Inferior parietal cortex (tissue), 1 donor: ENCODE measurements at regions not wholly inside any gene's neighbourhood (a gene's known extent, or its start where the extent isn't known, plus 50 kb on each side); places are given as distances from the start of the nearest gene placed in this dataset.
"Not testable (repeated sequence)": the region's sequence is repeated elsewhere in the genome, so short reads cannot be mapped to it uniquely, and the experiment has no call there.

Experiments
- DNase-seq: peaks from one replicate; pipeline ENCODE4 v3.0.0-alpha.2; 2016; ENCODE audit errors: extremely low spot score

DNA sequence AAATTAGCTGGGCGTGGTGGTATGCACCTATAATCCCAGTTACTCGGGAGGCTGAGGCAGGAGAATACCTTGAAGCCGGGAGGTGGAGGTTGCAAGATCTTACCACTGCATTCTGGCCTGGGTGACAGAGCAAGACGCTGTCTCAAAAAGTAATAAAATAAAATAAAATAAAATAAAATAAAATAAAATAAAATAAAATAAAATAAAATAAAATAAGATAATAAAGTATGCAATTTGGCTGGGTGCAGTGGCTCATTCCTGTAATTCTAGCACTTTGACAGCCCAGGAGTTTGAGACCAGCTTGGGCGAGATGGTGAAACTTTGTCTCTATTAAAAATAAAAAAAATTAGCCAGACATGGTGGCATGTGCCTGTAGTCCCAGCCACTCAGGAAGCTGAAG lies 85.6 kb upstream of the XPO1 start:
- no peak for DNase-seq

GRCh38 chr2:61620244-61621159 lies 82.3 kb upstream of the XPO1 start:
- DNase-seq = no peak

DNA sequence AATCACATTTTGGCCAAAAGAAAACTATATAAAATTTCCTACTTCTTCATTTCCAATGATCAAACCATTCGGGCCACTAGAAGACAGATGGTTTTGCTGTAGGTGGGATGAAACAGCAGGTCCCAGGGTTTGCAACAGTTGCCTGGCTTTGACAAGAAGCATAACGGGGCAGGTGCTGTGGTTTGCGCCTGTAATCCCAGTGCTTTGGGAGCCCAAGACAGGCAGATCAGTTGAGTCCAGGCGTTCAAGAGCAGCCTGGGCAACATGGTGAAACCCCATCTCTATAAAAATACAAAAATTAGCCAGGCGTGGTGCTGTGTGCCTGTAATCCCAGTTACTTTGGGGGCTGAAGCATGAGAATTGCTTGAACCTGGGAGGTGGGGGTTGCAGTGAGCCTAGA lies 81.4 kb upstream of the XPO1 start:
- DNase-seq = no peak

GRCh38 chr2:61617610-61618009 lies 79.5 kb upstream of the XPO1 start:
- no peak for DNase-seq

DNA sequence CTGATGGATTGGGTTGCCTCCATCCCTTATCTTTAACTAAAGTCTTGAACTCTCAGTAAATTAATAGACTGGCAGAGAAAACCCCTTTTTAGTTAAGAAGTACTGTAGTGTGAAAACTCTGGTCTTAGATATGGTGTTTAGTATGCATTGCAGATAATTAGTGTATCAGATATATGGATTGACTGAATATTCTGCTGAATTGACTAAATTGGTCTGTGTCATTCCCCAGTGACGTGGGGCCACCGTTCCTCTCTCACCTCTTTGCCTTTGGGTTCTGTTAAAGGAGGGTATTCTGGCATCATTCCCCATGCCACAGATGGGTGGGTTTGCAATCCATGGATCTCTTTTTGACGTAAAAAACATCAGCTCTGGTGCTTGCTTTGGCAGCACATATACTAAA lies 67.1 kb upstream of the XPO1 start:
- DNase-seq = no peak

- DNase-seq = no peak
Measured at GRCh38 chr2:61604433-61604832, 66.3 kb upstream of the XPO1 start.

GRCh38 chr2:61598515-61599156 lies 60.5 kb upstream of the XPO1 start:
- DNase-seq = not testable (repeated sequence)

DNA sequence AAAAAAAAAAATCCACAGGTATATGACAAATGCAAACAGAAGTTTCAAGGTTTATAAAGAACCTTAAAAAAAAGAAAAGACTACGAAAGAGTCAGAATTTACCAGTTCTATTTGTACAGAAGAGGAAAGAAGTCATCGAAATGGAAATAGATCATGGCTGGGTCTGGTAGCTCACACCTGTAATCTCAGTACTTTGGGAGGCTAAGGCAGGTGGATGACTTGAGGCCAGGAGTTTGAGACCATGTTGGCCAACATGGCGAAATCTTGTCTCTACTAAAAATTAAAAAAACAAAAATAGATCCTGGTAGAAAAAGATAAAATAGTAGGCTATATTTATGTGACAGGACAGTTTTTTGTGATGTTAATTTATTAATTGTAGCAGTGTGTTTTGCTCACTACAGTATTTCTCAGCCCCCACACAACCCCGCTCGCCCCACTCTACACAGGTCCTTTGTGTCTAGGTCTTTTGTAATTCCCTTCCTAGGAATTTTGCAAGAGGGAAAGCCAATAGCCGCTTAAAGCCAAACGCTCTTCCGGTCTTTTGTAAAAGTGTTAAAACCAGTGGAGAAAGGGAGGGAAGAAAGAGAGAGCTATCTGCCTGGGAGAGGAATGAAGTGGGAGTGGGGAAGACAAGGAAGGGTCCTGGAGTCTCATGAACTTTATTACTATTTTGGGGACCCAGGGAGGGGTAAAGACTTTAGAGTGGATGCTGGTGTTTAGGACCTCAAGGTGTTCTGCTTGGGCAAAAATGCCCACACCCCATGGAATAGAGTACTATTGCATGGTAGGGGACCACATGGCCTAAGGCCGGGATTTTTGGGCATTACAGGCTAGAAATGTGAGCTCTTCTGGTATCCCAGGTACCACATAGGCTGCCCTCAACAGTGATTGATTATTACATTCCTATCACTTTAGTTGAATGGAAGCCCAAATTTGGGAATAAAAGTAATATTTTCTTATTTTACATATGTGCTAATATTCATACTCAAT lies 59.4 kb upstream of the XPO1 start:
- DNase-seq = no peak

DNA sequence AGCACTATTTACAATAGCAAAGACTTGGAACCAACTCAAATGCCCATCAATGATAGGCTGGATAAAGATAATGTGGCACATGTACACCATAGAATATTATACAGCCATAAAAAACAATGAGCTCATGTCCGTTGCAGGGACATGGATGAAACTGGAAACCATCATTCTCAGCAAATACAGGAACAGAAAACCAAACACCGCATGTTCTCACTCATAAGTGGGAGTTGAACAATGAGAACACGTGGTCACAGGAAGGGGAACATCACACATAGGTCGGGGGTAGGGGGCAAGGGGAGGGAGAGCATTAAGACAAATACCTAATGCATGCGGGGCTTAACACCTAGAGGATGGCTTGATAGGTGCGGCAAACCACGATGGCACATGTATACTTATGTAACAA lies 56.0 kb upstream of the XPO1 start:
- DNase-seq = not testable (repeated sequence)

DNA sequence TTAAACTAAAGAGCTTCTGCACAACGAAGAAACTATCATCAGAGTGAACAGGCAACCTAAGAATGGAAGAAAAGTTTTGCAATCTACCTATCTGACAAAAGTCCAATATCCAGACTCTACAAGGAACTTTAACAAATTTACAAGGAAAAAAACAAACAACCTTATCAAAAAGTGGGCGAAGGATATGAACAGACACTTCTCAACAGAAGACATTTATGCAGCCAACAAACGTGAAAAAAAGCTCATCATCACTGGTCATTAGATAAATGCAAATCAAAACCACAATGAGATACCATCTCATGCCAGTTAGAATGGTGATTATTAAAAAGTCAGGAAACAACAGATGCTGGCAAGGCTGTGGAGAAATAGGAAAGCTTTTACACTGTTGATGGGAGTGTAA lies 55.5 kb upstream of the XPO1 start:
- not testable (repeated sequence) for DNase-seq

- no peak for DNase-seq
Measured at GRCh38 chr2:61590214-61590613, 52.1 kb upstream of the XPO1 start.

DNA sequence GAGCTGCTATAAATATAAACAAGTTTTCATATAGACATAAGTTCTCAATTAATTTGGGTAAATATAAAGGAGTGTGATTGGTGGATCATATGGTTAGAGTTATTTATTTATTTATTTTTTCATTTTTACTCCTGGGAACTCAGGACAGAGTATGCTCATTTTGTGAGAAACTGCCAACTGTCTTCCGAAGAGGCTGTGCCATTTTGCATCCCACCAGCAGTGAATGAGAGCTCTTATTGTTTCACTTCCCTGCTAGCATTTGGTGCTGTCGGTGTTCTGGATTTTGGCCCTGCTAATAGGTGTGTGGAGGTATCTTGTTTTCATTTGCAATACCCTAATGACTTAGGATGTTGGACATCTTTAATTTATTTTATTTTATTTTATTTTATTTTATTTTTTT lies 50.4 kb upstream of the XPO1 start:
- DNase-seq = no peak
